HL-60 (cell line): ENCODE measurements at regions not wholly inside any gene's neighbourhood (a gene's known extent, or its start where the extent isn't known, plus 50 kb on each side); places are given as distances from the start of the nearest gene placed in this dataset.

Experiments used
- DNase-seq, 2 experiments: peaks; one replicate each; pipeline ENCODE4 v3.0.0-alpha.2; 2010 to 2020; ENCODE audit warnings: low read depth in 1 of 2, low spot score in 1 of 2
- H3K27ac ChIP-seq: fragments of 250-450 bp; sonication (Bioruptor Pico); replicated peaks from 2 replicates; pipeline ENCODE4 v1.5.1; 2020; ENCODE audit warnings: mild to moderate bottlenecking, moderate library complexity
- H3K27me3 ChIP-seq: fragments of 250-450 bp; sonication (Bioruptor Pico); 2 replicates; pipeline ENCODE4 v1.5.1; 2021; ENCODE audit warnings: mild to moderate bottlenecking, moderate library complexity; ENCODE audit not compliant: insufficient read depth, poor library complexity, severe bottlenecking
- H3K4me3 ChIP-seq: replicated peaks from 2 replicates; pipeline ENCODE4 v1.5.1; 2011; ENCODE audit warnings: mild to moderate bottlenecking, control low read depth, low read length; ENCODE audit not compliant: insufficient read depth
- CTCF ChIP-seq: IDR thresholded peaks from one replicate; pipeline ENCODE4 v1.5.1; 2011; ENCODE audit warnings: low read length, control low read depth, inconsistent platforms; ENCODE audit not compliant: insufficient read depth
- GABPA ChIP-seq: IDR thresholded peaks from 2 replicates; pipeline ENCODE4 v1.6.1; 2012; ENCODE audit warnings: low read depth
- POLR2AphosphoS5 ChIP-seq: IDR thresholded peaks from 2 replicates; pipeline ENCODE4 v1.6.1; 2012; ENCODE audit warnings: low read depth
- REST ChIP-seq: IDR thresholded peaks from 2 replicates; pipeline ENCODE4 v1.6.1; 2012; ENCODE audit warnings: low read depth; ENCODE audit not compliant: insufficient replicate concordance
- SPI1 ChIP-seq: IDR thresholded peaks from 2 replicates; pipeline ENCODE4 v1.6.1; 2012; ENCODE audit warnings: low read depth, mild to moderate bottlenecking, borderline replicate concordance

- no peak for DNase-seq
- H3K27ac ChIP-seq, result no peak overlapping the region
- TF ChIP-seq POLR2AphosphoS5 (no peak), CTCF (no peak), GABPA (no peak), SPI1 (no peak), REST (no peak)
- H3K27me3 ChIP-seq, result no peaks in the 10 kb centered on the region
- no peak overlapping the region for H3K4me3 ChIP-seq
Measured at GRCh38 chr19:30144242-30144758, 202.3 kb downstream of the URI1 start.

- H3K27me3 ChIP-seq, result no peaks in the 10 kb centered on the region
- DNase-seq, result no peak
- H3K4me3 ChIP-seq, result no peak overlapping the region
- no peak for TF ChIP-seq CTCF
- no peak for TF ChIP-seq SPI1
- TF ChIP-seq POLR2AphosphoS5, result no peak
- TF ChIP-seq REST, result no peak
- TF ChIP-seq GABPA, result no peak
- no peak overlapping the region for H3K27ac ChIP-seq
Measured at GRCh38 chr19:30144802-30145201, 202.8 kb downstream of the URI1 start.

- TF ChIP-seq POLR2AphosphoS5 (no peak), REST (no peak), SPI1 (no peak), GABPA (no peak), CTCF (no peak)
- no peak for DNase-seq
- Histone ChIP-seq H3K27me3 (no peaks in the 10 kb centered on the region), H3K4me3 (no peak overlapping the region), H3K27ac (no peak overlapping the region)
Measured at GRCh38 chr19:30145467-30145866, 203.4 kb downstream of the URI1 start.
